ENCODE measurements at regions not wholly inside any gene's neighbourhood (a gene's known extent, or its start where the extent isn't known, plus 50 kb on each side); places are given as distances from the start of the nearest gene placed in this dataset.
A peak's percentile ranks its signal among the peaks of the same experiment; 100 is the strongest.
"Not testable (repeated sequence)": the region's sequence is repeated elsewhere in the genome, so short reads cannot be mapped to it uniquely, and the experiment has no call there.

GRCh38 chr16:46519063-46519462, 102.1 kb downstream of the SHCBP1 start:
- DNase-seq (ENCODE audit: low read depth in 2 of 2, low spot score in 1 of 2) = no peak

GRCh38 chr16:46496701-46497100, 124.5 kb downstream of the SHCBP1 start:
- no peak for DNase-seq (ENCODE audit: low read depth in 2 of 2, low spot score in 1 of 2)

GRCh38 chr16:46482895-46483294, 138.3 kb downstream of the SHCBP1 start:
- DNase-seq (ENCODE audit: low read depth in 2 of 2, low spot score in 1 of 2) = no peak

- no peak for DNase-seq (ENCODE audit: low read depth in 2 of 2, low spot score in 1 of 2)
Observed at GRCh38 chr16:46466239-46466638, 154.9 kb downstream of the SHCBP1 start.

GRCh38 chr16:46454801-46455200, 166.4 kb downstream of the SHCBP1 start:
- not testable (repeated sequence) for DNase-seq (ENCODE audit: low read depth in 2 of 2, low spot score in 1 of 2)

- DNase-seq (ENCODE audit: low read depth in 2 of 2, low spot score in 1 of 2) = no peak
Observed at GRCh38 chr16:46428108-46429061, 192.8 kb downstream of the SHCBP1 start.

- no peak for DNase-seq (ENCODE audit: low read depth in 2 of 2, low spot score in 1 of 2)
Observed at GRCh38 chr16:46427340-46428107, 193.7 kb downstream of the SHCBP1 start.

- no peak for DNase-seq (ENCODE audit: low read depth in 2 of 2, low spot score in 1 of 2)
Observed at GRCh38 chr16:46426336-46426735, 194.8 kb downstream of the SHCBP1 start.

- no peak for DNase-seq (ENCODE audit: low read depth in 2 of 2, low spot score in 1 of 2)
Observed at GRCh38 chr16:46404028-46404427, 217.2 kb downstream of the SHCBP1 start.

- not testable (repeated sequence) for DNase-seq (ENCODE audit: low read depth in 2 of 2, low spot score in 1 of 2)
Observed at GRCh38 chr16:46398559-46398958, 222.6 kb downstream of the SHCBP1 start.

- DNase-seq (ENCODE audit: low read depth in 2 of 2, low spot score in 1 of 2) = not testable (repeated sequence)
Observed at GRCh38 chr16:46396883-46397270, 224.3 kb downstream of the SHCBP1 start.

GRCh38 chr16:46396131-46396882, 224.9 kb downstream of the SHCBP1 start:
- not testable (repeated sequence) for DNase-seq (ENCODE audit: low read depth in 2 of 2, low spot score in 1 of 2)

GRCh38 chr16:46395391-46395921, 225.7 kb downstream of the SHCBP1 start:
- DNase-seq (ENCODE audit: low read depth in 2 of 2, low spot score in 1 of 2) = not testable (repeated sequence)

- not testable (repeated sequence) for DNase-seq (ENCODE audit: low read depth in 2 of 2, low spot score in 1 of 2)
Observed at GRCh38 chr16:46394963-46395362, 226.2 kb downstream of the SHCBP1 start.

GRCh38 chr16:46394149-46394548, 227.0 kb downstream of the SHCBP1 start:
- DNase-seq (ENCODE audit: low read depth in 2 of 2, low spot score in 1 of 2) = not testable (repeated sequence)

GRCh38 chr16:46392930-46393722, 228.1 kb downstream of the SHCBP1 start:
- not testable (repeated sequence) for DNase-seq (ENCODE audit: low read depth in 2 of 2, low spot score in 1 of 2)

- DNase-seq (ENCODE audit: low read depth in 2 of 2, low spot score in 1 of 2) = peak in 1 of 2 donors; percentile 15
Observed at GRCh38 chr16:46390660-46391462, 230.3 kb downstream of the SHCBP1 start.

GRCh38 chr16:46389561-46390041, 231.6 kb downstream of the SHCBP1 start:
- peak; percentile 58 to 77 for DNase-seq (ENCODE audit: low read depth in 2 of 2, low spot score in 1 of 2)

GRCh38 chr16:46388939-46389491, 232.2 kb downstream of the SHCBP1 start:
- DNase-seq (ENCODE audit: low read depth in 2 of 2, low spot score in 1 of 2) = not testable (repeated sequence)
